ENCODE measurements at regions not wholly inside any gene's neighbourhood (a gene's known extent, or its start where the extent isn't known, plus 50 kb on each side); places are given as distances from the start of the nearest gene placed in this dataset.

- Histone ChIP-seq H3K79me2 (replicated peaks; ENCODE audit: insufficient read depth, low read length) (no peaks in the 10 kb centered on the region), H3K9ac (ENCODE audit: low read length) (no peak overlapping the region), H3K4me2 (ENCODE audit: low read length) (no peak overlapping the region), H3K9me3 (ENCODE audit: low read length) (no peaks in the 10 kb centered on the region), H3K36me3 (ENCODE audit: insufficient read depth, low read length) (no peaks in the 10 kb centered on the region), H2AFZ (ENCODE audit: low read depth, low read length) (no peak overlapping the region), H3K27me3 (ENCODE audit: insufficient read depth, low read depth, low read length) (no peaks in the 10 kb centered on the region), H3F3A (ENCODE audit: insufficient read depth, low read length, poor library complexity, severe bottlenecking) (no peaks in the 10 kb centered on the region), H3K9me2 (ENCODE audit: insufficient read depth, low read length) (no peaks in the 10 kb centered on the region), H3K4me3 (ENCODE audit: low read length) (no peak overlapping the region), H3K27ac (ENCODE audit: low read length) (no peak overlapping the region), H4K20me1 (ENCODE audit: insufficient read depth) (no peaks in the 10 kb centered on the region)
- TF ChIP-seq SMC3 (conservative IDR thresholded peaks at IDR 0.05; ENCODE audit: poor library complexity) (no peak), CTCF (IDR thresholded peaks at IDR 0.05; ENCODE audit: poor library complexity, severe bottlenecking) (no peak), POLR2AphosphoS5 (IDR thresholded peaks at IDR 0.05) (no peak), REST (IDR thresholded peaks at IDR 0.05; ENCODE audit: borderline replicate concordance) (no peak), EP300 (conservative IDR thresholded peaks at IDR 0.05; ENCODE audit: poor library complexity, severe bottlenecking) (no peak), MXI1 (conservative IDR thresholded peaks at IDR 0.05; ENCODE audit: poor library complexity, severe bottlenecking) (no peak), RAD21 (conservative IDR thresholded peaks at IDR 0.05) (no peak), TAF1 (IDR thresholded peaks at IDR 0.05; ENCODE audit: low read depth) (no peak), EZH2 (IDR thresholded peaks at IDR 0.05; ENCODE audit: borderline replicate concordance, insufficient read depth, low read length, poor library complexity, severe bottlenecking) (no peak)
Measured at GRCh38 chr15:61661791-61662190, 398.5 kb downstream of the VPS13C start.

GRCh38 chr15:61660579-61660978 is 399.7 kb downstream of the VPS13C start:
- Histone ChIP-seq H3K27me3 (ENCODE audit: insufficient read depth, low read depth, low read length) (no peaks in the 10 kb centered on the region), H3F3A (ENCODE audit: insufficient read depth, low read length, poor library complexity, severe bottlenecking) (no peaks in the 10 kb centered on the region), H3K9me2 (ENCODE audit: insufficient read depth, low read length) (no peaks in the 10 kb centered on the region), H3K79me2 (replicated peaks; ENCODE audit: insufficient read depth, low read length) (no peaks in the 10 kb centered on the region), H3K4me3 (ENCODE audit: low read length) (no peak overlapping the region), H3K27ac (ENCODE audit: low read length) (no peak overlapping the region), H3K36me3 (ENCODE audit: insufficient read depth, low read length) (no peaks in the 10 kb centered on the region), H3K9me3 (ENCODE audit: low read length) (no peaks in the 10 kb centered on the region), H3K9ac (ENCODE audit: low read length) (no peak overlapping the region), H3K4me2 (ENCODE audit: low read length) (no peak overlapping the region), H2AFZ (ENCODE audit: low read depth, low read length) (no peak overlapping the region), H4K20me1 (ENCODE audit: insufficient read depth) (no peaks in the 10 kb centered on the region)
- TF ChIP-seq RAD21 (conservative IDR thresholded peaks at IDR 0.05) (no peak), TAF1 (IDR thresholded peaks at IDR 0.05; ENCODE audit: low read depth) (no peak), CTCF (IDR thresholded peaks at IDR 0.05; ENCODE audit: poor library complexity, severe bottlenecking) (no peak), REST (IDR thresholded peaks at IDR 0.05; ENCODE audit: borderline replicate concordance) (no peak), SMC3 (conservative IDR thresholded peaks at IDR 0.05; ENCODE audit: poor library complexity) (no peak), EZH2 (IDR thresholded peaks at IDR 0.05; ENCODE audit: borderline replicate concordance, insufficient read depth, low read length, poor library complexity, severe bottlenecking) (no peak), EP300 (conservative IDR thresholded peaks at IDR 0.05; ENCODE audit: poor library complexity, severe bottlenecking) (no peak), MXI1 (conservative IDR thresholded peaks at IDR 0.05; ENCODE audit: poor library complexity, severe bottlenecking) (no peak), POLR2AphosphoS5 (IDR thresholded peaks at IDR 0.05) (no peak)

Data from neural cell (in vitro differentiated cells).